ENCODE measurements at regions not wholly inside any gene's neighbourhood (a gene's known extent, or its start where the extent isn't known, plus 50 kb on each side); places are given as distances from the start of the nearest gene placed in this dataset.

DNA sequence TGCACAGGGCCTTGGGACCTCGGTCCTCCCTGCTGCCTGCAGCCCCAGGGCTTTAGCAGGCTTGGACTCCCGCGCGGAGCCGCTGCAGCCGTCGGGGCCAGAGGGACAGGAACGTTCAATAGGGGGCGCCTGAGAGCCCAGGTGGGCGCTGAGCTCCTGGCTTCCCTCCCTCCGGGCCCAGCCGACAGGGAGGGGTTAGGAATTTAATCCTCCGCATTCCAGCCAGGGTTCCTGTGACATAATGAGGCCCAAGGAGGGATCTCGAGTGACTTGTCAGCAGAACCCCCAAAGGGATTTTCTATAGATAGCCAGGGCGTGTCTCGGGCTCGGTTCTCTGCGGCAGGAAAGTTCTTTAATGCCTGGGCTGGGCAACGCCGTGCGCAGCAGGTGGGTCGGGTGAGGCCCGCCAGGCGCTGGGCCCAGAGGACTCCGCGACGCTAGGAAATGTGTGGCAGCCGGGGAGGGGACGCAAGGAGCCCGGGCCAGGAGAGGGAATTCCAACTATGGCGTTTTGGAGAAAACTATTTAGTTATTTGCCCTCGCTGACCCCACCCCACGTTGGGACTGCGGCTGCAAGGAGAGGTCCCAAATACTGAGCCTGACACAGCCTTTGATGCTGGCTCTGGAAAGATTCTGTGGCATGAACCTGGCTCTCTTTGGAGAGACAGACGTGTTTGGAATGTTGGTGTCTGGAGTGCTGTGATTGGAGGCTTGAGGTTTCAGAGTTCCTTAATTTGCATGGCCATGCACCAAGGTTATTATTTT is 285.2 kb upstream of the GATB start:
- no peak overlapping the region for H3K27ac ChIP-seq (ENCODE audit: low read depth)
- whole genome bisulfite sequencing: 12% methylated on average over 35 of the region's 35 CpGs
- H3K36me3 ChIP-seq (ENCODE audit: insufficient read depth): no peaks in the 10 kb centered on the region
- no peak overlapping the region for H3K4me3 ChIP-seq (ENCODE audit: low read depth, low read length)
- H3K4me1 ChIP-seq (ENCODE audit: insufficient read depth): no peaks in the 10 kb centered on the region
- DNase-seq (ENCODE audit: extremely low spot score): no peak

DNA sequence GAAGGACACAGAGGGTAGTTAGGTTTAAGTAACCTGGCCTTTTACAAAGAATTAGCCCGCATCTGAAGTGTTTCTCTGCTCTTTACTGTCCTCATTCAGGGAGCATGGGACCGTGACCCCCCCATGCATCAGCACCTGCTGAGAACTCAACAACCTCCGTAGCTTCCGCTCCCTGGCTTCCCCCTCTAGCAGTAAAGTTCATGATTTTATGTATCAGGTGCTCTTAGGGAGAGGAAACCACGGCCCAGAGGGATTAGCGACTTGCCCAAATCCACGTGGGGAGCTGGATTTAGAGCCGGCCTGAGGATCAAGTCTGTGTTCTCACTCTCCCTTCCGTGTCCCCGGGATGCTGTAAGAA is 284.6 kb upstream of the GATB start:
- no peak overlapping the region for H3K4me3 ChIP-seq (ENCODE audit: low read depth, low read length)
- 22% methylated on average over 10 of the region's 10 CpGs for WGBS
- H3K4me1 ChIP-seq (ENCODE audit: insufficient read depth): no peaks in the 10 kb centered on the region
- no peak for DNase-seq (ENCODE audit: extremely low spot score)
- H3K36me3 ChIP-seq (ENCODE audit: insufficient read depth): no peaks in the 10 kb centered on the region
- H3K27ac ChIP-seq (ENCODE audit: low read depth): no peak overlapping the region

DNA sequence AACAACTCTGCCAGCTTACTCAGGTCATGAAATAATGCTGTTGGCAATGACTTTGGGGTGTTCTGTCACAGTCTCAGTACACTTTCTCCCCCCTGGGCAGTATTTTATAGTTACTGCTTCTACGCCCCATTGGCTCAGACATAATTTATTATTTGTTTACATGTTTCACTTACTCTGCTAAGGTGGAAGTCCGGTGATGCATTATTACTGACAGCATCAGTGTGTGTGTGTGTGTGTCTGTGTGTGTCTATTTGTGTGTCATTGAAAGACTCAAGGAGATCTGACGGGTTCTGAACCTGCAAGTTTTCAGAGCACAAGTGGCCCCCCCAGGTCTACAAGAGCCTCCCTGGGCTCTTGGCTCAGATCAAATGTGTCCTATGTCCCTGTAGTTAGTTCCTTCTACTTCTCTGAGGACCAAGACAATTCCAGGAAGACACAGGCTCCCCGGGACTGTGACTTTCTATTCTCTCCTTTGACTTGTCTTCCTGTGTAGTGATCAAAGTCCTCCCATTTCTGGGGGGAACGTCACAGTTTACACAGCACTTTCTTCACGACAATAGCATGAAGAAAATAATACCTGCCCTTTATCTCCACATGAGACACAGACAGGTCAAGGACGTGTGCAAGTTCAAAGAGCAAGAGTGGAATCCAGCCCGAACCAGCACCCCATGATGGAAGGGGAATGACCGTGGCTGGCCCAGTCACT is 283.7 kb upstream of the GATB start:
- DNase-seq (ENCODE audit: extremely low spot score): no peak
- no peak overlapping the region for H3K4me3 ChIP-seq (ENCODE audit: low read depth, low read length)
- WGBS: 74% methylated on average over 9 of the region's 9 CpGs
- H3K27ac ChIP-seq (ENCODE audit: low read depth): no peak overlapping the region
- no peaks in the 10 kb centered on the region for H3K4me1 ChIP-seq (ENCODE audit: insufficient read depth)
- no peaks in the 10 kb centered on the region for H3K36me3 ChIP-seq (ENCODE audit: insufficient read depth)

DNA sequence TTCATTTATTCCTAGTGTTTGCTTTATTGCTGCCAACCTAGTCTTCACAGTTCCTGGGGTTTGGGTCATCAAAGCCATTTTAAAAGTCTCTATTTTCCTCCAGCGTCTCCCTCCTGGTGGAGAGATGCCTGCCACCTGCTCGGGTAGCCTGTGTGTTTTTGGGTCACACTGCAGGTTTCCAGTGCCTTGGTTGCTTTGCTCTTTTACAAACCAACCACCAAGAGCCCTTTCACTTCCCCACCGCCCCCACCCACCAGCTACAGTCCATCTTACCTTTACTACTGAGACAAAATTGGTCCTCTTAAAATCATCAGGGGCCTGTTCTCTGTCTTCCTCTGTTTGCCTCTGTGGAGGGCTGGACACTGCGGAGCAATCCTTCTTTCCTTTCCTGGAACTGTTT is 280.5 kb upstream of the GATB start:
- Histone ChIP-seq H3K4me1 (ENCODE audit: insufficient read depth) (no peaks in the 10 kb centered on the region), H3K4me3 (ENCODE audit: low read depth, low read length) (no peak overlapping the region), H3K27ac (ENCODE audit: low read depth) (no peak overlapping the region), H3K36me3 (ENCODE audit: insufficient read depth) (no peaks in the 10 kb centered on the region)
- WGBS: 85% methylated on average over 4 of the region's 4 CpGs
- DNase-seq (ENCODE audit: extremely low spot score): no peak

GRCh38 chr4:152039691-152040090 is 278.9 kb upstream of the GATB start:
- H3K27ac ChIP-seq (ENCODE audit: low read depth): no peak overlapping the region
- H3K4me1 ChIP-seq (ENCODE audit: insufficient read depth): no peaks in the 10 kb centered on the region
- H3K36me3 ChIP-seq (ENCODE audit: insufficient read depth): no peaks in the 10 kb centered on the region
- no peak overlapping the region for H3K4me3 ChIP-seq (ENCODE audit: low read depth, low read length)
- no peak for DNase-seq (ENCODE audit: extremely low spot score)
- 95% methylated on average over 5 of the region's 5 CpGs for WGBS

GRCh38 chr4:152039023-152039481 is 278.2 kb upstream of the GATB start:
- Histone ChIP-seq H3K36me3 (ENCODE audit: insufficient read depth) (no peaks in the 10 kb centered on the region), H3K4me3 (ENCODE audit: low read depth, low read length) (no peak overlapping the region), H3K27ac (ENCODE audit: low read depth) (no peak overlapping the region), H3K4me1 (ENCODE audit: insufficient read depth) (no peaks in the 10 kb centered on the region)
- no peak for DNase-seq (ENCODE audit: extremely low spot score)
- 72% methylated on average over 11 of the region's 11 CpGs for WGBS

- Histone ChIP-seq H3K4me1 (ENCODE audit: insufficient read depth) (no peaks in the 10 kb centered on the region), H3K36me3 (ENCODE audit: insufficient read depth) (no peaks in the 10 kb centered on the region), H3K27ac (ENCODE audit: low read depth) (no peak overlapping the region), H3K4me3 (ENCODE audit: low read depth, low read length) (no peak overlapping the region)
- WGBS: 63% methylated on average over 3 of the region's 3 CpGs
- DNase-seq (ENCODE audit: extremely low spot score): no peak
Observed at GRCh38 chr4:152038238-152038637, 277.4 kb upstream of the GATB start.

DNA sequence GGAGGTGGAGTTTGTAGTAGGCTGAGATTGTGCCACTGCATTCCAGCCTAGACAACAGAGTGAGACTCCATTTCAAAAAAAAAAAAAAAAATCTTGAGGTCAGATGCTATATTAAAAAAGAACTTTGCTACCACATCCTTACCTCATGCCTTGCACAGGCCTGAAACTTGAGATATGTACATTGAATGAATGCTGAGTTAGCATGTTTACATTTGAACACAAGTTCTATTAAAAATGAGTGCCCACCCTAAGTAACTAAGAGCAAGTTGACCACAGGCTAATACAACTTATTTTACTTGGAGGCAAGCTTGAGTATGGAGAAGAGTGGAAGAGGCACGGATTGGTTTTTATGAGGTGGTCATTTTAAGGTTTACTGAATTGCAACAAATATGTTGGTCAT is 276.6 kb upstream of the GATB start:
- Histone ChIP-seq H3K36me3 (ENCODE audit: insufficient read depth) (no peaks in the 10 kb centered on the region), H3K4me3 (ENCODE audit: low read depth, low read length) (no peak overlapping the region), H3K4me1 (ENCODE audit: insufficient read depth) (no peaks in the 10 kb centered on the region), H3K27ac (ENCODE audit: low read depth) (no peak overlapping the region)
- 90% methylated on average over 1 of the region's 1 CpG for WGBS
- DNase-seq (ENCODE audit: extremely low spot score): no peak

GRCh38 chr4:152033621-152034020 is 272.8 kb upstream of the GATB start:
- WGBS: 84% methylated on average over 6 of the region's 6 CpGs
- no peaks in the 10 kb centered on the region for H3K36me3 ChIP-seq (ENCODE audit: insufficient read depth)
- no peak for DNase-seq (ENCODE audit: extremely low spot score)
- H3K4me3 ChIP-seq (ENCODE audit: low read depth, low read length): no peak overlapping the region
- H3K27ac ChIP-seq (ENCODE audit: low read depth): no peak overlapping the region
- H3K4me1 ChIP-seq (ENCODE audit: insufficient read depth): no peaks in the 10 kb centered on the region

DNA sequence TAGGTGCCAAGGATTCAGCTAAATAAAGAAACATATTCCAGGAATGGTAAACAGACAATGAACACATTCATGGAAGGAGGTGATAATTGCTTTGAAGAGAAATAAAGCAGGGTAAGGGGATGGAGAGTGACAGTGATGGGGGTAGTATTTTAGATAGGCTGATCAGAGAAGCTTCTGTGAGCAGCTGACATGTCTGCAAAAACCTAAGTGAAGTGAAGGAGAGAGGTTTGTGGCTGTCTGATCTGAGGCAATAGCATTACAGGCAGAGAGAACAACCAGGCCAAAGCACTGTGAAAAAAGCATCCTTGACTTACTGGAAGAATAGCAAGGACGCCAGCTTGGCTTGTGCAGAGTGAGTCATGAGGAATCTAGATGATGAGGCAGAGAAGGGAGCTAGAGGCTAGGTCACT is 271.9 kb upstream of the GATB start:
- H3K4me1 ChIP-seq (ENCODE audit: insufficient read depth): no peaks in the 10 kb centered on the region
- no peaks in the 10 kb centered on the region for H3K36me3 ChIP-seq (ENCODE audit: insufficient read depth)
- no peak overlapping the region for H3K4me3 ChIP-seq (ENCODE audit: low read depth, low read length)
- no peak overlapping the region for H3K27ac ChIP-seq (ENCODE audit: low read depth)
- no peak for DNase-seq (ENCODE audit: extremely low spot score)
- 57% methylated on average over 1 of the region's 1 CpG for WGBS

DNA sequence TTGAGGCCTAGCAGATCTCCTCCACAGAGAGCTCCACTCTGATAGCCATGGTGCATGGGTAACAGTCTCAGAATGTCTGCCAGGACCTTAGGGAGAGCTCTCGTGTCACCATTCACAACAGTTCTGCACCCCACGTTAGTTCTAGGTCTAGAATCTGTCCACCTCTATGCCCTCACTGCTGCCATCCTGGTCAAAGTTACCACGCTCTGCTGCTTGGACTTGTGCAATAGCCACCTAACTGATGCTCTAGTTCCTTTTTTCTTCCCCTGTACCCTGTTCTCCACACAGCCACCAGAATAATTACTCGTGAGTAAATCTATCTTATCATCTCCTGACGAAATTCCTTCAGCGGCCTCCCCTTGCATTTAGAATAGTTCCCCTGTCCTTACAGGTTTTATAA is 268.8 kb upstream of the GATB start:
- Histone ChIP-seq H3K4me1 (ENCODE audit: insufficient read depth) (no peaks in the 10 kb centered on the region), H3K27ac (ENCODE audit: low read depth) (no peak overlapping the region), H3K4me3 (ENCODE audit: low read depth, low read length) (no peak overlapping the region), H3K36me3 (ENCODE audit: insufficient read depth) (no peaks in the 10 kb centered on the region)
- 92% methylated on average over 6 of the region's 6 CpGs for WGBS
- no peak for DNase-seq (ENCODE audit: extremely low spot score)

GRCh38 chr4:152028131-152028530 is 267.3 kb upstream of the GATB start:
- no peaks in the 10 kb centered on the region for H3K4me1 ChIP-seq (ENCODE audit: insufficient read depth)
- WGBS: 94% methylated on average over 1 of the region's 1 CpG
- DNase-seq (ENCODE audit: extremely low spot score): no peak

DNA sequence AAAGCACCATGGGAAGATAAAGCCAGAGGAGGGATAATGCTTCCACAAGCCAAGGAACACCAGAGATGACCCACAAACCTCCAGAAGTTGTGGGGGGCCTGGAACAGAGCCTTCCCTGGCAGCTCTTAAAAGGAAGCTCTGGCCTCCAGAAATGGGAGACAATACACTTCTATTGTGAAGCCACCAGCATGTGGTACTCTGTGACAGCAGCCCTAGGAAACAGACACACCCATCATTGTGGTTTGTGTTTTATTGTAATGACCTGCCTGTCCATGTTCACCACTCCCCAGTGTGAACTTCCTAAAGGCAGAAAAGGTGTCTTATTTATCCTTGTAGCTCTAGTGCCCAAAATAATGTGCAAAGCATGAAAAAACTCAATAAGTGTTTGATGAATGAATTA is 264.1 kb upstream of the GATB start:
- Histone ChIP-seq H3K27ac (ENCODE audit: low read depth) (no peak overlapping the region), H3K4me3 (ENCODE audit: low read depth, low read length) (no peak overlapping the region), H3K36me3 (ENCODE audit: insufficient read depth) (no peaks in the 10 kb centered on the region), H3K4me1 (ENCODE audit: insufficient read depth) (no peaks in the 10 kb centered on the region)
- no peak for DNase-seq (ENCODE audit: extremely low spot score)

More at GRCh38 chr4:152028131-152028530, 267.3 kb upstream of the GATB start:
- no peak overlapping the region for H3K27ac ChIP-seq (ENCODE audit: low read depth)
- H3K36me3 ChIP-seq (ENCODE audit: insufficient read depth): no peaks in the 10 kb centered on the region
- H3K4me3 ChIP-seq (ENCODE audit: low read depth, low read length): no peak overlapping the region

DNA sequence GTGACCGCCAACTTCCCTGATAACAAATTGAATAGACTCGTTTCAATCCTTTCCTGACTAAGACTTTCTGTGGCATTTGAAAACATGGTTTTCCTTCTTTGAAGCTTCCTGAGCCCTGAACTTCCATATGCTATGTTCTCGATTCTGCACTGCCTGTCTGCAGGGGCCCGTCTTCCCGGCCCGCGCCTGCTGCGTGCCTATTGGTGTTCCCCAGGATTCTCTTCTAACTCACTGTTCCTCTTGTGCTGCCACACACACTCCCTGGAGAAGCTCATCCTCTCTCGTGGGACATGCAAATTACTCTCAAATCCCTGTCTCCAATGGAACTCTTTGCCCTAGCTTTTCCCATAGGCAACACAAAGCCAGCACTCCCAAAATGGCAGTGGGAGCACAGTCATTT is 262.9 kb upstream of the GATB start:
- no peak overlapping the region for H3K27ac ChIP-seq (ENCODE audit: low read depth)
- no peaks in the 10 kb centered on the region for H3K4me1 ChIP-seq (ENCODE audit: insufficient read depth)
- 80% methylated on average over 9 of the region's 9 CpGs for WGBS
- H3K4me3 ChIP-seq (ENCODE audit: low read depth, low read length): no peak overlapping the region
- H3K36me3 ChIP-seq (ENCODE audit: insufficient read depth): no peaks in the 10 kb centered on the region
- no peak for DNase-seq (ENCODE audit: extremely low spot score)

Data from urinary bladder (tissue), 3 donors.